Retinal pigment epithelial cell (primary cell): ENCODE measurements at regions not wholly inside any gene's neighbourhood (a gene's known extent, or its start where the extent isn't known, plus 50 kb on each side); places are given as distances from the start of the nearest gene placed in this dataset.
A peak's percentile ranks its signal among the peaks of the same experiment; 100 is the strongest.

Experiments used
- DNase-seq: peaks from one replicate; pipeline ENCODE4 v3.0.0-alpha.2; 2010; ENCODE audit warnings: low read depth
- H3K4me3 ChIP-seq: 2 replicates; pipeline ENCODE4 v1.5.1; 2011; ENCODE audit warnings: mild to moderate bottlenecking, low read length, control low read depth, moderate library complexity
- CTCF ChIP-seq: conservative IDR thresholded peaks from 2 replicates; pipeline ENCODE4 v1.5.1; 2011; ENCODE audit warnings: low read depth, low read length, control low read depth, inconsistent platforms

- peak; percentile 83 for DNase-seq
- H3K4me3 ChIP-seq, result no peak overlapping the region
- no peak for TF ChIP-seq CTCF
Measured at GRCh38 chr13:33494596-33495204, 209.1 kb upstream of the STARD13 start.

DNA sequence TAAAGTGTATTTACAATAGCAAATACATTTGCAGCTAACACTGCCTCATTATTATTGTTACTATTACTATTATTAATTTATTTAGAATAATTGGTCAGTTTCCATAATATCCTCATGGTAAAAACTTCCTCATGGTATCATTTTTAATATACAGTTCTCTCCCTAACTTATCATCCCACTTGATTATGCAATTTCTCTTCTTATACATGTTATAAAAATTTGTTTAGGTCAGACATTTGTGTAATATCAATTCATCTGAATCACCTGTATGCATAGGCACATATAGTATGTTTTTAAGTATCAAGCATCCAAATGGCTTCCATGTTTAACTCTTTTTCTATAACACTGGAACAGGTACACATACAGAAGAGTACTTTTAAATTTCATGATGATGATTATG, 210.8 kb upstream of the STARD13 start:
- DNase-seq, result no peak
- no peak overlapping the region for H3K4me3 ChIP-seq
- TF ChIP-seq CTCF, result no peak

GRCh38 chr13:33497146-33497845, 211.7 kb upstream of the STARD13 start:
- TF ChIP-seq CTCF, result no peak
- no peak for DNase-seq
- H3K4me3 ChIP-seq, result no peak overlapping the region

DNA sequence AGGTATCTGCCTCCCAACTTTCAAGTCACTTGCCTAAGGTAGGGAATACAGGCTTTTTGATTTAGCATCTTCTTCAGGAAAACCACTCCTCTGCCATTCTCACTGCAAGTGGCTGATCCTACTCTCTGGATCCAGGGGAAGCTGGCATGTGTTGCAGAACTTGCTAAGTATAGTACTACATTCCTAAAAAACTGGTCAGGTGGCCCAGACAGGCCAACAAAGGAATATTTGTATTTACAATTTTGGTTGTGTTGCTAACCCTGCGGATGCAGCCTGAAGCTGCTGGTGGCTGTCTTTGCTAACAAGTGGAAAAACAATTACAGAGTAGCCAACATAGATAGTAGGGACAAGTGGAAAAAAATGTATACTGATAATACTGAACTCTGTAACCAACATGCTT, 222.5 kb upstream of the STARD13 start:
- H3K4me3 ChIP-seq, result no peak overlapping the region
- DNase-seq, result no peak
- no peak for TF ChIP-seq CTCF

DNA sequence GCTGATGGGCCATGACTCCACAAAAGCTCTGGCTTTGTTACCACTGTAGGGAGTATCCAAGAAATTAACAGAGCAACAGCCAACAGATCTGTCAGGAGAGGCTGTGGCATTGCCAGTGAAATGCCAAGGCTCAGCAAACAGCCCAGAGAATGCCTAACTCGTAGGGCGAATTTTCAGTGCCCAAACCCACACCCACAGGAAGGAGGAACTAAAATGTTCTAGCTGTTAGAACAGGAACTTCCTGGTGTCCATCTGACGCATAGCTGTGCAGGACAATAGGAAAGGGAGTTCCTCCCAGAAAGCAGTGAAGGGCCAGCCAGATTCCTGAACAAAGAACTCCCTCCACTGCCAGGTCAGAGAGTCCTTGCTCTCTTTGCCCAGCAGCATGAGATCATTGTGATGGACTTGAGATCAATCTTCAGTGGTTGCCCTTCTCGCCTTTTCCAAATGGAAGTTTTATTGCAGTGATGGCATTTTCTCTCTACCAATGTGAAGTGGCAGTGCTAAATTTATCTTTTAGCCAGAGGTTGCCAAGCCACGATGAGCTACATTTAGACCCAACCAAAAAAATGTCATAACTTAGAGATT, 224.2 kb upstream of the STARD13 start:
- H3K4me3 ChIP-seq, result no peak overlapping the region
- TF ChIP-seq CTCF, result no peak
- DNase-seq, result no peak

DNA sequence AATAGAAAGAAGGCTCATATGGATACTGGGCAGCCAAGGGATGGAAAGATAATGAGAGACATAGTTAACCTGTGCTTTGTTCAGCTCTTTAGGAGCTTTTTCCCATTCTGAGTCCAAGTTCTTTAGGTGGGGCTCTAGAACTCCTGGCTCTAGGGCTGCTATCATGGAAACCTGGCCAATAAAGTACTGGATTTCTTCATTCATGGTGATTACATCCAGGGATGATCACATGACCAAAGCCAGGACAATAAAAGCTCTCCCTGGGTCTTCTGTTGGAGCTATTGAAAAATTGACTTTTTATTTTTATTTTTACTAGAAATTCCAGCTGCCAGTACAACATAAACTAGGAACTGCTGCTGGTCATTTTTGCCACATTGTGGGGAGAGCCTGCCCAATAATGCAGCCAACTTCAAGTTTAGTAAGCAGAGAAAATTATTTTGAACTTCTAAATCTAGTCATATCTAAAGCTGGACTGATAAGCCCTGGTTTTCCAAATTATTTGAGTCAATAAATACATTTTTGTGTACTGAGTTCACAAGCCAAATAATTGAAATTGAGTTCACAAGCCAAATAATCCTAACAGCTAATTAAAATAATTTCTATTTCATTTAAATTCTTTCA, 224.9 kb upstream of the STARD13 start:
- no peak overlapping the region for H3K4me3 ChIP-seq
- no peak for TF ChIP-seq CTCF
- no peak for DNase-seq
